ENCODE measurements at regions not wholly inside any gene's neighbourhood (a gene's known extent, or its start where the extent isn't known, plus 50 kb on each side); places are given as distances from the start of the nearest gene placed in this dataset.

- Histone ChIP-seq H3K27me3 (no peaks in the 10 kb centered on the region), H3K4me3 (no peak overlapping the region), H3K4me1 (no peaks in the 10 kb centered on the region), H3K9me3 (no peaks in the 10 kb centered on the region), H3K27ac (no peak overlapping the region), H3K36me3 (replicated peaks in 1 of 2; ENCODE audit: insufficient read depth in 1 of 2, low read depth in 2 of 2) (no peaks in the 10 kb centered on the region)
- ATAC-seq (no peak), DNase-seq (no peak)
- intact Hi-C loops (cut with DNase I): no loop called here
- no peak for TF ChIP-seq CTCF (IDR thresholded peaks at IDR 0.05)
- no peak for TF ChIP-seq POLR2A (IDR thresholded peaks at IDR 0.05)
Measured at GRCh38 chr4:165803005-165803404, 70.0 kb upstream of the TLL1 start.

DNA sequence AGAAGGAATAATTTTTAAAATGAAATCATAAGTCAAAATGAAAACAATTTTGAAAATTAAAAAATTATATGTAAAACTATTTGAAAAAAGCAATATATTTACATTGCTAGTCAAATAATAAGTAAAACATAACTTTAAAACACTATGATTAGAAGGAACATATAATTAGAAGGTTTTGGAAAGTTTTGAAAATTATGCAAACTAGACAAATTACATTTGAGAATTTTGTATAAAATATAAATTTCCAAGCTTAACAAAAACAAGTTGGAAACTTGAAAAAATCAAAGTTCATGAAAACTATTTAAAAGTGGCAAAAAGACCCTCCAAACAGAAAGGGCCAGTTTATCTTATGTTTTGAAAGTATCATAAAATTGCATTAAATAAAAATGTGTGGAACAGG, 67.6 kb upstream of the TLL1 start:
- Histone ChIP-seq H3K27me3 (no peaks in the 10 kb centered on the region), H3K4me3 (no peak overlapping the region), H3K27ac (no peak overlapping the region), H3K36me3 (replicated peaks in 1 of 2; ENCODE audit: insufficient read depth in 1 of 2, low read depth in 2 of 2) (no peaks in the 10 kb centered on the region), H3K4me1 (no peaks in the 10 kb centered on the region), H3K9me3 (no peaks in the 10 kb centered on the region)
- DNase-seq: no peak
- TF ChIP-seq CTCF (IDR thresholded peaks at IDR 0.05): no peak
- TF ChIP-seq POLR2A (IDR thresholded peaks at IDR 0.05): no peak
- no peak for ATAC-seq
- intact Hi-C loops (cut with DNase I): no loop called here

DNA sequence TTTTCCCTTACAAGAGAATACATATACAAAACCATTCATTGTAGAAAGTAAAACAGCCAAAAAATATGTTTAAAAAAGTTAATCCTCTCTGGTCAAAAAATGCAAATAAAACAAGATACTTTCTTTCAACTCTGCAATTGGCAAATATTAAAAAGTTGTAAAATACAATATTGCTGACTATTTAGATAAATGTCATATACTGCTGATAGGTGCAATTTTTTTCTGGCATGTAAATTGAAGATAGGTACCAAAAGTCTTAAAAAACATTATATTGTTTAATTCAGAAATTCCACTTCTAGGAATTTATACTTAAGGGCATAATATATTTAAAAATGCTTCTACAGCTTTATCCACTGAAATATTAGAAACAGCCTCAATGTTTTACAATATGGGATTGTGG, 66.4 kb upstream of the TLL1 start:
- no peaks in the 10 kb centered on the region for H3K36me3 ChIP-seq (replicated peaks in 1 of 2; ENCODE audit: insufficient read depth in 1 of 2, low read depth in 2 of 2)
- no peaks in the 10 kb centered on the region for H3K9me3 ChIP-seq
- no peaks in the 10 kb centered on the region for H3K4me1 ChIP-seq
- no peak overlapping the region for H3K27ac ChIP-seq
- no peaks in the 10 kb centered on the region for H3K27me3 ChIP-seq
- DNase-seq (no peak), ATAC-seq (no peak)
- no peak overlapping the region for H3K4me3 ChIP-seq
- TF ChIP-seq POLR2A (IDR thresholded peaks at IDR 0.05) (no peak), CTCF (IDR thresholded peaks at IDR 0.05) (no peak)
- intact Hi-C loops (cut with DNase I): no loop called here

DNA sequence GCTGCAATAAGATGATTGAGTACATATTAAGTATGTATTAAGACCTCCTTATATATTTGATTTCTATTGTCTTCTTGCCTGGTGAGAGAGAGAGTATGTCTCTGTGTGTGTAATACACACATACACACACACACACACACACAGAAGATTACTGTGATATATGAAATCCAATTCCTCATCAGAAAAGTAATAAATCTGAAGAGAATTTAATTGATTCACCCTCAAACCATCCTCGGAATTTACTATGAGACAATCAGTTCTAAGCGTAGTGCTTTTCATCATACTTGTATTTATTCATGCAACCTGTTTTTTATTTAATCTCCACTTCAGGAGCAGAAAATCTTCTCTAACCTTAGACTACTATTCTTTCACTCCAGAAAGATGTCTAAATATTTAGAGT, 62.3 kb upstream of the TLL1 start:
- ATAC-seq: no peak
- WGBS, 2 donors: 79 to 80% methylated on average over 2 of the region's 2 CpGs
- Histone ChIP-seq H3K4me1 (no peaks in the 10 kb centered on the region), H3K27me3 (no peaks in the 10 kb centered on the region), H3K36me3 (replicated peaks in 1 of 2; ENCODE audit: insufficient read depth in 1 of 2, low read depth in 2 of 2) (no peaks in the 10 kb centered on the region), H3K4me3 (no peak overlapping the region), H3K9me3 (no peaks in the 10 kb centered on the region), H3K27ac (no peak overlapping the region)
- TF ChIP-seq POLR2A (IDR thresholded peaks at IDR 0.05) (no peak), CTCF (IDR thresholded peaks at IDR 0.05) (no peak)
- no peak for DNase-seq
- intact Hi-C loops (cut with DNase I): no loop called here

DNA sequence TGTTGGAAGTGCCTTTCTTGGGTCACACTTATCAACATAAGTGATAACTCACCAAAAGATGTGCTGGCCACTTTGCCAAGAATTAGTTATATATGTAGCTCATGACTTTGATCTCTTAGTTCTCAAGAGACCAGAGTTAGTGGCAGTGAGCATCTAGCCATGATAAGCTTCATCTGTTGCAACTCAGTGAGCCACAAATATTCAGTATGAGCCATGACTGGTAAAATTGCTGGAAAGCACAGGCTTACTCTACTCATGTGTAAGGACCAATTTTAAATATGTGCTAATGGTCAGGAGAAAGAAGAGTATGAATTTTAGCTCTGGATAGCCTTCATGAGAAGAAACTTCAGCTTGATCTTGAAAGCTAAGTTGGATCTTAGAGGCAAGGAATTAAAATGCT, 59.4 kb upstream of the TLL1 start:
- H3K4me3 ChIP-seq: no peak overlapping the region
- DNase-seq (no peak), ATAC-seq (no peak)
- intact Hi-C loops (cut with DNase I): no loop called here
- no peak overlapping the region for H3K27ac ChIP-seq
- no peaks in the 10 kb centered on the region for H3K27me3 ChIP-seq
- H3K36me3 ChIP-seq (replicated peaks in 1 of 2; ENCODE audit: insufficient read depth in 1 of 2, low read depth in 2 of 2): no peaks in the 10 kb centered on the region
- TF ChIP-seq POLR2A (IDR thresholded peaks at IDR 0.05) (no peak), CTCF (IDR thresholded peaks at IDR 0.05) (no peak)
- no peaks in the 10 kb centered on the region for H3K9me3 ChIP-seq
- H3K4me1 ChIP-seq: no peaks in the 10 kb centered on the region
